ENCODE measurements at regions not wholly inside any gene's neighbourhood (a gene's known extent, or its start where the extent isn't known, plus 50 kb on each side); places are given as distances from the start of the nearest gene placed in this dataset.
A peak's percentile ranks its signal among the peaks of the same experiment; 100 is the strongest.

- H3K4me3 ChIP-seq (ENCODE audit: low read depth, low read length) = no peak overlapping the region
- H3K79me2 ChIP-seq (ENCODE audit: control insufficient read depth, insufficient read depth, low read length, poor library complexity) = no peaks in the 10 kb centered on the region
- WGBS (ENCODE audit: extremely low coverage, insufficient coverage, insufficient read length) = no CpG with 5 or more reads among the region's 1 CpG
Measured at GRCh38 chr20:10125757-10126156, 91.0 kb downstream of the ANKEF1 start.

GRCh38 chr20:10129749-10130148 lies 88.9 kb upstream of the SNAP25 start:
- no peak overlapping the region for H2AFZ ChIP-seq (ENCODE audit: insufficient read depth, low read length, poor library complexity)
- H2BK5ac ChIP-seq (ENCODE audit: low read depth, low read length, poor library complexity) = no peak overlapping the region
- H3K27ac ChIP-seq (ENCODE audit: low read depth, low read length) = no peak overlapping the region
- no peak overlapping the region for H3K4me2 ChIP-seq (ENCODE audit: low read length)
- peaks cover 2% of the 10 kb centered on the region for H3K9me3 ChIP-seq (ENCODE audit: insufficient read depth, low read depth, low read length)
- H2BK12ac ChIP-seq (ENCODE audit: low read length) = peak overlapping the region; percentile 6
- no peak overlapping the region for H3K4me3 ChIP-seq (ENCODE audit: low read depth, low read length)
- peaks cover 13% of the 10 kb centered on the region for H3K79me1 ChIP-seq (ENCODE audit: low read length)
- no peak overlapping the region for H2BK120ac ChIP-seq (ENCODE audit: insufficient read depth, low read length, poor library complexity)
- no peak overlapping the region for H3K18ac ChIP-seq (ENCODE audit: low read length)
- H4K12ac ChIP-seq (ENCODE audit: low read depth, low read length) = no peak overlapping the region
- no peaks in the 10 kb centered on the region for H3K27me3 ChIP-seq (ENCODE audit: insufficient read depth, low read length)
- no peak overlapping the region for H4K8ac ChIP-seq (ENCODE audit: low read depth, low read length)
- H3K23ac ChIP-seq (ENCODE audit: low read length) = no peak overlapping the region
- H3K4ac ChIP-seq (ENCODE audit: low read depth, low read length) = no peak overlapping the region
- no peaks in the 10 kb centered on the region for H3K36me3 ChIP-seq (ENCODE audit: control insufficient read depth in 1 of 2, insufficient read depth in 2 of 2, low read length in 2 of 2)
- no CpG with 5 or more reads among the region's 6 CpGs for WGBS (ENCODE audit: extremely low coverage, insufficient coverage, insufficient read length)
- no peak overlapping the region for H2AK5ac ChIP-seq (ENCODE audit: low read length)
- H4K91ac ChIP-seq (ENCODE audit: low read depth, low read length) = no peak overlapping the region
- H3K14ac ChIP-seq (ENCODE audit: low read length) = no peak overlapping the region
- H3K79me2 ChIP-seq (ENCODE audit: control insufficient read depth, insufficient read depth, low read length, poor library complexity) = peaks cover 2% of the 10 kb centered on the region
- no peak overlapping the region for H3K9ac ChIP-seq (ENCODE audit: low read length)
- DNase-seq = no peak
- H3K4me1 ChIP-seq (ENCODE audit: control insufficient read depth in 1 of 2, insufficient read depth in 2 of 2, low read length in 2 of 2) = peaks cover 12 to 21% of the 10 kb centered on the region in 2 experiments

More at GRCh38 chr20:10125757-10126156, 91.0 kb downstream of the ANKEF1 start:
- no peak for DNase-seq
- Histone ChIP-seq H3K9ac (ENCODE audit: low read length) (no peak overlapping the region), H4K12ac (ENCODE audit: low read depth, low read length) (no peak overlapping the region), H3K27me3 (ENCODE audit: insufficient read depth, low read length) (no peaks in the 10 kb centered on the region), H3K18ac (ENCODE audit: low read length) (no peak overlapping the region), H3K36me3 (ENCODE audit: control insufficient read depth in 1 of 2, insufficient read depth in 2 of 2, low read length in 2 of 2) (no peaks in the 10 kb centered on the region), H3K9me3 (ENCODE audit: insufficient read depth, low read depth, low read length) (peaks cover 3% of the 10 kb centered on the region), H2BK12ac (ENCODE audit: low read length) (no peak overlapping the region), H3K23ac (ENCODE audit: low read length) (no peak overlapping the region), H3K27ac (ENCODE audit: low read depth, low read length) (no peak overlapping the region), H4K8ac (ENCODE audit: low read depth, low read length) (no peak overlapping the region), H3K79me1 (ENCODE audit: low read length) (no peaks in the 10 kb centered on the region), H2BK120ac (ENCODE audit: insufficient read depth, low read length, poor library complexity) (no peak overlapping the region), H3K14ac (ENCODE audit: low read length) (no peak overlapping the region), H3K4me2 (ENCODE audit: low read length) (no peak overlapping the region), H4K91ac (ENCODE audit: low read depth, low read length) (no peak overlapping the region), H2AK5ac (ENCODE audit: low read length) (no peak overlapping the region), H3K4ac (ENCODE audit: low read depth, low read length) (no peak overlapping the region), H3K4me1 (ENCODE audit: control insufficient read depth in 1 of 2, insufficient read depth in 2 of 2, low read length in 2 of 2) (no peaks in the 10 kb centered on the region), H2BK5ac (ENCODE audit: low read depth, low read length, poor library complexity) (no peak overlapping the region), H2AFZ (ENCODE audit: insufficient read depth, low read length, poor library complexity) (no peak overlapping the region)

GRCh38 chr20:10131732-10132345 lies 86.8 kb upstream of the SNAP25 start:
- no CpG with 5 or more reads among the region's 8 CpGs for WGBS (ENCODE audit: extremely low coverage, insufficient coverage, insufficient read length)
- Histone ChIP-seq H4K8ac (ENCODE audit: low read depth, low read length) (peak overlapping the region; percentile 31), H3K4ac (ENCODE audit: low read depth, low read length) (no peak overlapping the region), H3K4me3 (ENCODE audit: low read depth, low read length) (no peak overlapping the region), H2BK5ac (ENCODE audit: low read depth, low read length, poor library complexity) (peak overlapping the region; percentile 54), H3K9ac (ENCODE audit: low read length) (no peak overlapping the region), H3K18ac (ENCODE audit: low read length) (peak overlapping the region; percentile 21), H3K23ac (ENCODE audit: low read length) (no peak overlapping the region), H3K4me2 (ENCODE audit: low read length) (peak overlapping the region; percentile 41), H3K9me3 (ENCODE audit: insufficient read depth, low read depth, low read length) (peaks cover 2% of the 10 kb centered on the region), H4K91ac (ENCODE audit: low read depth, low read length) (peak overlapping the region; percentile 60), H3K79me2 (ENCODE audit: control insufficient read depth, insufficient read depth, low read length, poor library complexity) (peaks cover 2% of the 10 kb centered on the region), H2BK120ac (ENCODE audit: insufficient read depth, low read length, poor library complexity) (peak overlapping the region; percentile 3), H3K36me3 (ENCODE audit: control insufficient read depth in 1 of 2, insufficient read depth in 2 of 2, low read length in 2 of 2) (no peaks in the 10 kb centered on the region), H3K79me1 (ENCODE audit: low read length) (peaks cover 15% of the 10 kb centered on the region), H3K4me1 (ENCODE audit: control insufficient read depth in 1 of 2, insufficient read depth in 2 of 2, low read length in 2 of 2) (peaks cover 12 to 21% of the 10 kb centered on the region in 2 experiments), H3K27ac (ENCODE audit: low read depth, low read length) (peak overlapping the region; percentile 79), H4K12ac (ENCODE audit: low read depth, low read length) (no peak overlapping the region), H2AFZ (ENCODE audit: insufficient read depth, low read length, poor library complexity) (no peak overlapping the region), H2AK5ac (ENCODE audit: low read length) (no peak overlapping the region), H3K27me3 (ENCODE audit: insufficient read depth, low read length) (no peaks in the 10 kb centered on the region), H3K14ac (ENCODE audit: low read length) (no peak overlapping the region), H2BK12ac (ENCODE audit: low read length) (no peak overlapping the region)
- no peak for DNase-seq

- peak overlapping the region; percentile 60 for H4K91ac ChIP-seq (ENCODE audit: low read depth, low read length)
- peak in 1 of 2 donors; percentile 1 for DNase-seq
- H3K4me2 ChIP-seq (ENCODE audit: low read length) = peak overlapping the region; percentile 41
- no peak overlapping the region for H3K23ac ChIP-seq (ENCODE audit: low read length)
- peak overlapping the region; percentile 79 for H3K27ac ChIP-seq (ENCODE audit: low read depth, low read length)
- H3K4me1 ChIP-seq (ENCODE audit: control insufficient read depth in 1 of 2, insufficient read depth in 2 of 2, low read length in 2 of 2) = peaks cover 12 to 21% of the 10 kb centered on the region in 2 experiments
- no CpG with 5 or more reads among the region's 7 CpGs for WGBS (ENCODE audit: extremely low coverage, insufficient coverage, insufficient read length)
- H4K12ac ChIP-seq (ENCODE audit: low read depth, low read length) = no peak overlapping the region
- no peaks in the 10 kb centered on the region for H3K27me3 ChIP-seq (ENCODE audit: insufficient read depth, low read length)
- no peak overlapping the region for H3K4me3 ChIP-seq (ENCODE audit: low read depth, low read length)
- no peak overlapping the region for H2AFZ ChIP-seq (ENCODE audit: insufficient read depth, low read length, poor library complexity)
- peaks cover 2% of the 10 kb centered on the region for H3K9me3 ChIP-seq (ENCODE audit: insufficient read depth, low read depth, low read length)
- H3K18ac ChIP-seq (ENCODE audit: low read length) = no peak overlapping the region
- peaks cover 2% of the 10 kb centered on the region for H3K79me2 ChIP-seq (ENCODE audit: control insufficient read depth, insufficient read depth, low read length, poor library complexity)
- peaks cover 15% of the 10 kb centered on the region for H3K79me1 ChIP-seq (ENCODE audit: low read length)
- H3K4ac ChIP-seq (ENCODE audit: low read depth, low read length) = no peak overlapping the region
- H2BK5ac ChIP-seq (ENCODE audit: low read depth, low read length, poor library complexity) = no peak overlapping the region
- H2BK120ac ChIP-seq (ENCODE audit: insufficient read depth, low read length, poor library complexity) = peak overlapping the region; percentile 3
- peak overlapping the region; percentile 26 for H4K8ac ChIP-seq (ENCODE audit: low read depth, low read length)
- no peak overlapping the region for H3K9ac ChIP-seq (ENCODE audit: low read length)
- no peak overlapping the region for H2AK5ac ChIP-seq (ENCODE audit: low read length)
- H2BK12ac ChIP-seq (ENCODE audit: low read length) = no peak overlapping the region
- no peaks in the 10 kb centered on the region for H3K36me3 ChIP-seq (ENCODE audit: control insufficient read depth in 1 of 2, insufficient read depth in 2 of 2, low read length in 2 of 2)
- H3K14ac ChIP-seq (ENCODE audit: low read length) = no peak overlapping the region
Measured at GRCh38 chr20:10132387-10132786, 86.2 kb upstream of the SNAP25 start.

Data from trophoblast cell (in vitro differentiated cells and primary cell).